ENCODE measurements at regions not wholly inside any gene's neighbourhood (a gene's known extent, or its start where the extent isn't known, plus 50 kb on each side); places are given as distances from the start of the nearest gene placed in this dataset.
"Not testable (repeated sequence)": the region's sequence is repeated elsewhere in the genome, so short reads cannot be mapped to it uniquely, and the experiment has no call there.

DNA sequence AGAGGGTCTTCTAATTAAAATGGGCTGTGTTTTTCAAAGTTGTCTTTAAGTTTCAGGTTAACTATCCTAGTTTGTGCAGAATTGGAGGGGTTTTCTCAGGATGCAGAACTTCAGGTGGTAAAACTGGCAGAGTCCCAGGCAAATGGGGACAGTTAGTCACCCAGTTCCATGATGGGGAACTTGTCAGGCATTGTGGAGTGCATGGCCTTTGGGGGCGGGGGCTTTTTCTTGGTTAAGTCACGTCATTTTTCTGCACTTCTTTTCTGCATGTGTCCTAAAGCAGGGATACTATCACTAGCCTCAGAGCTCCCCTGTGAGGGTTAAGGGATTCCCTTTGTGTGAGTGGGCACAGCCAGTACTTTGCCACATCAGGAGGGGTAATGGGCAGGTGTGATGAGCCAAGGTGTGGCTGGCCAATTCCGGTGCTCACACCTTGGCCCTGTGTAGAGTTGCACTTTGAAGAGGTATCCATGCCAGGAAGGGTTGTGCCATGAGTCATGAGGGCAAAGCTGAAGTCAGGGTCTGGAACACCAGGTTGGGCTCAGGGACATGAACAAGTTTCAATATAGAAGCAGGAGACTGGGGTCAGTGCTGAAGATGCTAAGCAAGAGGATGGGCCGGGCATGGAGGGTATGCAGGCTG is 126.0 kb upstream of the RREB1 start:
- DNase-seq: no peak
- no peaks in the 10 kb centered on the region for H3K36me3 ChIP-seq
- H3K27ac ChIP-seq: no peak overlapping the region
- no peaks in the 10 kb centered on the region for H3K9me3 ChIP-seq (ENCODE audit: severe bottlenecking)
- no peak overlapping the region for H3K4me3 ChIP-seq (ENCODE audit: low read depth, low read length)
- no peaks in the 10 kb centered on the region for H3K27me3 ChIP-seq (ENCODE audit: insufficient read depth, low read depth, severe bottlenecking)
- TF ChIP-seq, protein P1, sequence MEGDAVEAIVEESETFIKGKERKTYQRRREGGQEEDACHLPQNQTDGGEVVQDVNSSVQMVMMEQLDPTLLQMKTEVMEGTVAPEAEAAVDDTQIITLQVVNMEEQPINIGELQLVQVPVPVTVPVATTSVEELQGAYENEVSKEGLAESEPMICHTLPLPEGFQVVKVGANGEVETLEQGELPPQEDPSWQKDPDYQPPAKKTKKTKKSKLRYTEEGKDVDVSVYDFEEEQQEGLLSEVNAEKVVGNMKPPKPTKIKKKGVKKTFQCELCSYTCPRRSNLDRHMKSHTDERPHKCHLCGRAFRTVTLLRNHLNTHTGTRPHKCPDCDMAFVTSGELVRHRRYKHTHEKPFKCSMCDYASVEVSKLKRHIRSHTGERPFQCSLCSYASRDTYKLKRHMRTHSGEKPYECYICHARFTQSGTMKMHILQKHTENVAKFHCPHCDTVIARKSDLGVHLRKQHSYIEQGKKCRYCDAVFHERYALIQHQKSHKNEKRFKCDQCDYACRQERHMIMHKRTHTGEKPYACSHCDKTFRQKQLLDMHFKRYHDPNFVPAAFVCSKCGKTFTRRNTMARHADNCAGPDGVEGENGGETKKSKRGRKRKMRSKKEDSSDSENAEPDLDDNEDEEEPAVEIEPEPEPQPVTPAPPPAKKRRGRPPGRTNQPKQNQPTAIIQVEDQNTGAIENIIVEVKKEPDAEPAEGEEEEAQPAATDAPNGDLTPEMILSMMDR (IDR thresholded peaks at IDR 0.05; ENCODE audit: low read depth, low read length): no peak

DNA sequence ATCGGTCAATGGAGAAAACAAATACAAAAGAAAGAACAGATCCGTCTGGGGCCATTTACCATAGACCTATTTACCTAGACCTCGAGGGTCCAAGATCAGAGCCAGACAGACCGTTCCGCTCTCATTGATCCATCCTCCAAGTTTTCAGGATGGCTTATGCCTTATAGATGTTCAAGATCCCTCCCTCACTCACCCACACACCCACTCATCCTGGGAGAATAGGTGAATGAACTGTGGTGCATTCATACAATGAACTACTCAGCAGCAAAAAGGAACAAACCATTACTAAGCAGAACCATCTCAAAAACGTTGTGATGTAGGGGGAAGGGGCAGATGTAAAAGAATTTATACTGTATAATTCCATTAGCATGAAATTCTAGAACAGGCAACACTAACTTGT is 125.1 kb upstream of the RREB1 start:
- H3K27me3 ChIP-seq (ENCODE audit: insufficient read depth, low read depth, severe bottlenecking): no peaks in the 10 kb centered on the region
- no peaks in the 10 kb centered on the region for H3K36me3 ChIP-seq

DNA sequence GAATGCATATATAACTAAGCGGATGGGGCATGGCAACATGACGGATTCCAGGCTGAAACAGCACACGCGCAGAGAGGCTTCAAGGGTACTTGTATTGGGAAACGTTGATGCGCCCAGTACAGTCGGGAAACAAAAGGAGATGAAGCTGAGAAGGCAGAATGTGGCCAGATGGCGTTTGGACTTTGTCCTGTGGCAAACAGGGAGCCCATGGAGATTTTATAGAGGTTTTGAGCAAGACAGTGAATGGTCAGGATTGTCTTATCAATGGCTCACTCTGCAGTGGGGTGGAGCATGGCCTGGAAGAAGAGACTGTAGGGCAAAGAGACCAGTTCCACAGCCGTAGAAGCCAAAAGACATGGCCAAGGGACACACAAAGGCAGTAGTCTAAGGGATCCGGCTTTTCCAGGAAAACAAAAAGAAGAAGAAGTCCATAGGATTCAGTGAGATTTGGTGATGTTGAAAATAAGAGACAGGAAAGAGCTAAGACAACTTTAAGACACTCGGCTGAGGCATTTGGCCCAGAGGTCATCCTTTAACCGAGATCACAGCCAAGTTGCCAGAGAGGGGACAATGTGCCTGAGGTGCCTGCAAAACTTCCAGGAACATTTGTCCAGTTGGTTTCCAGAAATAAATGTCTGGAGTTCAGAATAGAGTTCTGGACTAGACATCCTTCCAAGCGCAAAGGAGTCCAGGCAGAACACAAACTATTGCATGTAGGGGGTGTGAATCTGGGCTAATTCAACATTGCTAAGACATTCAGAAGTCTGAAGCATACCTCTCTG is 123.0 kb upstream of the RREB1 start:
- TF ChIP-seq, protein P1 (IDR thresholded peaks at IDR 0.05; ENCODE audit: low read depth, low read length): no peak
- Histone ChIP-seq H3K27me3 (ENCODE audit: insufficient read depth, low read depth, severe bottlenecking) (no peaks in the 10 kb centered on the region), H3K27ac (no peak overlapping the region), H3K4me3 (ENCODE audit: low read depth, low read length) (no peak overlapping the region), H3K9me3 (ENCODE audit: severe bottlenecking) (no peaks in the 10 kb centered on the region), H3K36me3 (no peaks in the 10 kb centered on the region)
- no peak for DNase-seq

More for the DNA sequence above, 125.1 kb upstream of the RREB1 start:
- Histone ChIP-seq H3K9me3 (ENCODE audit: severe bottlenecking) (no peaks in the 10 kb centered on the region), H3K27ac (no peak overlapping the region), H3K4me3 (ENCODE audit: low read depth, low read length) (no peak overlapping the region)
- no peak for DNase-seq
- TF ChIP-seq, protein P1 (IDR thresholded peaks at IDR 0.05; ENCODE audit: low read depth, low read length): no peak

DNA sequence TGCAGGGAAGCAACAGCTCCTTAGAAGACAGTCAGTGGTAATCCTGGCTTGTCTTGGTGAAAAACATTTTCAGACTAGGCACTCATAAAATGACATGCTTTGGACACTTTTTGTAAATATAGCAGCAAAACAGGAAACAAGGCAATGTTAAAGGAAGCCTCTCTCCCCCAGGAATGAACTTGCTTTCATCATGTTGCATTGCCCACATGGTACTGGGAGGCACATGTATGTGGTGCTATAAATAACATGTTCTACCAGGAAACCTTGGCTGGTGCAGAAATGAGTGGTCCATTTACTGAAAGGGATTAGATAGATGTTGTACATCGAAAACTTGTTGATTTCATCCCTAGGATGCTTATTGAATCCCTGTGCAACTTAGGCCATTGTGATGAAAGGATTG is 121.4 kb upstream of the RREB1 start:
- Histone ChIP-seq H3K4me3 (ENCODE audit: low read depth, low read length) (no peak overlapping the region), H3K36me3 (no peaks in the 10 kb centered on the region), H3K9me3 (ENCODE audit: severe bottlenecking) (no peaks in the 10 kb centered on the region), H3K27me3 (ENCODE audit: insufficient read depth, low read depth, severe bottlenecking) (no peaks in the 10 kb centered on the region), H3K27ac (no peak overlapping the region)
- TF ChIP-seq, protein P1 (IDR thresholded peaks at IDR 0.05; ENCODE audit: low read depth, low read length): no peak
- no peak for DNase-seq

DNA sequence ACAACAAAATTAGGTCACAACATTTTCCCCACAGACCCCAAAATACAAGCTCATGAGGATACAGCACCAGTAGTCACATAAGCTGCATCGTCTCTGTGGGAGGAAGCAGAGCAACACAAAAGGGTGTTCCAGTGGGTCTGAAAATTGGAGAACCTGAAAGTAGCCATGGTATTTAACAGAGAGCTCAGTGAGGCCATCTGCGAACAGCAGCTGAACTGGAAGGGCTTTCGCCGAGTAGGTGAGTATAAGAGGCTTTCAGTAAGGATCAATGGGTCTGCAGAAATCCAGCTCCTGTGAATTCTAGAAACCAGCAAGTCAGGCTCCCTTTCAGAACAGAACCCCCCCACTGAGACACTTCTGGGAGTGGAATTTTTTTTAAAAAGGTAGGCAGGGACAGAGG is 120.0 kb upstream of the RREB1 start:
- H3K4me3 ChIP-seq (ENCODE audit: low read depth, low read length): no peak overlapping the region
- H3K9me3 ChIP-seq (ENCODE audit: severe bottlenecking): no peaks in the 10 kb centered on the region
- H3K36me3 ChIP-seq: no peaks in the 10 kb centered on the region
- H3K27ac ChIP-seq: peak overlapping the region; percentile 29
- no peaks in the 10 kb centered on the region for H3K27me3 ChIP-seq (ENCODE audit: insufficient read depth, low read depth, severe bottlenecking)
- peak; percentile 88 for DNase-seq
- TF ChIP-seq, protein P1 (IDR thresholded peaks at IDR 0.05; ENCODE audit: low read depth, low read length): no peak

GRCh38 chr6:6990059-6990458 is 117.7 kb upstream of the RREB1 start:
- H3K27ac ChIP-seq; H3K36me3 ChIP-seq; DNase-seq; H3K9me3 ChIP-seq (ENCODE audit: severe bottlenecking); H3K27me3 ChIP-seq (ENCODE audit: insufficient read depth, low read depth, severe bottlenecking); H3K4me3 ChIP-seq (ENCODE audit: low read depth, low read length): not testable (repeated sequence)

All from WERI-Rb-1 (cell line).